Mesothelial cell of epicardium (in vitro differentiated cells): ENCODE measurements at regions not wholly inside any gene's neighbourhood (a gene's known extent, or its start where the extent isn't known, plus 50 kb on each side); places are given as distances from the start of the nearest gene placed in this dataset.

Experiments used
- DNase-seq, 2 experiments: peaks; one replicate each; pipeline ENCODE4 v3.0.0; 2021; ENCODE audit warnings: low spot score in 2 of 2; ENCODE audit not compliant: unreplicated experiment in 2 of 2
- H3K27ac Mint-ChIP-seq: 2 replicates; pipeline ENCODE4 v1.8.0; 2021; ENCODE audit warnings: mixed read lengths
- H3K27me3 Mint-ChIP-seq: 2 replicates; pipeline ENCODE4 v1.8.0; 2021; ENCODE audit warnings: low read depth, mixed read lengths
- H3K36me3 Mint-ChIP-seq: 2 replicates; pipeline ENCODE4 v1.8.0; 2021; ENCODE audit warnings: mixed read lengths
- H3K4me1 Mint-ChIP-seq: 2 replicates; pipeline ENCODE4 v1.8.0; 2021; ENCODE audit warnings: mixed read lengths
- H3K4me3 Mint-ChIP-seq: 2 replicates; pipeline ENCODE4 v1.8.0; 2021; ENCODE audit warnings: mild to moderate bottlenecking, moderate library complexity, mixed read lengths
- H3K9me3 Mint-ChIP-seq: 2 replicates; pipeline ENCODE4 v1.8.0; 2021; ENCODE audit warnings: mixed read lengths
- TF ChIP-seq, protein P1 (sequence below): fragments of 200-600 bp; sonication (generic); IDR thresholded peaks from one replicate; pipeline ENCODE4 v1.5.0; 2021; ENCODE audit warnings: antibody characterized with exemption; ENCODE audit not compliant: unreplicated experiment

GRCh38 chr4:151960449-151961230 is 199.8 kb upstream of the GATB start:
- Mint-ChIP-seq H3K9me3 (peaks cover 2% of the 10 kb centered on the region), H3K4me1 (peaks cover 35% of the 10 kb centered on the region), H3K36me3 (no peaks in the 10 kb centered on the region), H3K27me3 (no peaks in the 10 kb centered on the region), H3K4me3 (no peak overlapping the region), H3K27ac (no peak overlapping the region)
- TF ChIP-seq, protein P1, sequence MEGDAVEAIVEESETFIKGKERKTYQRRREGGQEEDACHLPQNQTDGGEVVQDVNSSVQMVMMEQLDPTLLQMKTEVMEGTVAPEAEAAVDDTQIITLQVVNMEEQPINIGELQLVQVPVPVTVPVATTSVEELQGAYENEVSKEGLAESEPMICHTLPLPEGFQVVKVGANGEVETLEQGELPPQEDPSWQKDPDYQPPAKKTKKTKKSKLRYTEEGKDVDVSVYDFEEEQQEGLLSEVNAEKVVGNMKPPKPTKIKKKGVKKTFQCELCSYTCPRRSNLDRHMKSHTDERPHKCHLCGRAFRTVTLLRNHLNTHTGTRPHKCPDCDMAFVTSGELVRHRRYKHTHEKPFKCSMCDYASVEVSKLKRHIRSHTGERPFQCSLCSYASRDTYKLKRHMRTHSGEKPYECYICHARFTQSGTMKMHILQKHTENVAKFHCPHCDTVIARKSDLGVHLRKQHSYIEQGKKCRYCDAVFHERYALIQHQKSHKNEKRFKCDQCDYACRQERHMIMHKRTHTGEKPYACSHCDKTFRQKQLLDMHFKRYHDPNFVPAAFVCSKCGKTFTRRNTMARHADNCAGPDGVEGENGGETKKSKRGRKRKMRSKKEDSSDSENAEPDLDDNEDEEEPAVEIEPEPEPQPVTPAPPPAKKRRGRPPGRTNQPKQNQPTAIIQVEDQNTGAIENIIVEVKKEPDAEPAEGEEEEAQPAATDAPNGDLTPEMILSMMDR = no peak
- no peak for DNase-seq

DNA sequence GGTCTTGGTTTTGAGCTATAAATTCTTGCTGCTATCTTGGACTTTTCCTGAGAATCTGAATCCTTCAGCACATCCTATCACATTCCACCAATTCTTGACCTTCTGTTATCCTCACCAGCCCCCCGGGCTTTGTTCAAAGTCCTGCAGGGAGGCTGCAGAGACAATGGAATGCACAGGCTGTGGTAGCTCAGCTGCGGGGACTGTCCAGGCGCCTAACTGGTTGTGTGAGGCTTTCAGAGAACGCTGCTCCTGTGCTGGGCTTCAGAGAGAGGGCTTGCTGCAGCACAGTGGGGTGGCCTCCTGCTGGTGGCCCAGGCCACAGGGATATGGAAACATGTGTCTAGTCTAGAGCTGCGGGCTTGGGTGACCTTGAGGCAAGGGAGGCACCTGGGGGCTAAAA is 196.3 kb upstream of the GATB start:
- peak in 1 of 2 experiments; percentile 55 for DNase-seq
- no peaks in the 10 kb centered on the region for H3K36me3 Mint-ChIP-seq
- H3K27ac Mint-ChIP-seq = peak overlapping the region; percentile 88
- H3K4me3 Mint-ChIP-seq = no peak overlapping the region
- no peaks in the 10 kb centered on the region for H3K9me3 Mint-ChIP-seq
- H3K27me3 Mint-ChIP-seq = no peaks in the 10 kb centered on the region
- H3K4me1 Mint-ChIP-seq = peaks cover 30% of the 10 kb centered on the region
- TF ChIP-seq, protein P1 = no peak

GRCh38 chr4:151955721-151956380 is 195.0 kb upstream of the GATB start:
- no peaks in the 10 kb centered on the region for H3K9me3 Mint-ChIP-seq
- H3K27me3 Mint-ChIP-seq = no peaks in the 10 kb centered on the region
- no peak for DNase-seq
- no peaks in the 10 kb centered on the region for H3K36me3 Mint-ChIP-seq
- TF ChIP-seq, protein P1 = no peak
- H3K27ac Mint-ChIP-seq = peak overlapping the region; percentile 88
- no peak overlapping the region for H3K4me3 Mint-ChIP-seq
- H3K4me1 Mint-ChIP-seq = peaks cover 28% of the 10 kb centered on the region

DNA sequence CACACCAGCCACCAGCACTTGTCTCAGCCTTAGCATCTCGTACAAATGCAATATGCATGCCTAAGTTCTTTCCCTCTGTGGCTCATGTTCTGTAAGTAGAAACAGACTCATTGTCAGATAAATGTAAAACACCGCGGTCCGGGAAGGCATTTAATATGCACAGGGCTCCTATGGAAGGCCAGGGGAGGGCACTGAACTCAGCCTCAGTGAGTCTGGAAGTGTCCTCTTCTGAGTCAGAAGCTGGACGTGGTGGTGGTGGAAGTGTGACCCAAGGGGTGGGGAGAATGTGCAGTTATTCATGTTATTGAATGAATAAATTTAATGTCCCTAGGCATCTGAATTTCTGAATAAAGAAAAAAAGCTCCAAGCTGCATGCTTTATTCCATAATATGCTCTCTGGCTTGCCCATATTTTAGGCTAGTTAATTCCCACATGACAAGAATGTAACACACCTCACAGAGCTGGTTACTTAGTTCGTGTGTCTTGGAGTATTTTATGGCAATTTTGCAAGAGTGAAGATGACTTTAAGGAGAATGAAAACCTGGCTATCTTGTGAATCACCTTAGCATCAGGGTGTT is 193.1 kb upstream of the GATB start:
- DNase-seq = no peak
- Mint-ChIP-seq H3K27ac (no peak overlapping the region), H3K9me3 (peaks cover 7% of the 10 kb centered on the region), H3K4me1 (peaks cover 24% of the 10 kb centered on the region), H3K27me3 (no peaks in the 10 kb centered on the region), H3K36me3 (no peaks in the 10 kb centered on the region), H3K4me3 (no peak overlapping the region)
- TF ChIP-seq, protein P1 = no peak

- Mint-ChIP-seq H3K9me3 (peaks cover 9% of the 10 kb centered on the region), H3K27ac (no peak overlapping the region), H3K27me3 (no peaks in the 10 kb centered on the region), H3K4me1 (peaks cover 24% of the 10 kb centered on the region), H3K36me3 (no peaks in the 10 kb centered on the region), H3K4me3 (no peak overlapping the region)
- TF ChIP-seq, protein P1 = no peak
- no peak for DNase-seq
These were observed 192.5 kb upstream of the GATB start for GRCh38 chr4:151953312-151953711.
